GM12878 (cell line): ENCODE measurements at regions not wholly inside any gene's neighbourhood (a gene's known extent, or its start where the extent isn't known, plus 50 kb on each side); places are given as distances from the start of the nearest gene placed in this dataset.

Experiments used
- BMI1 ChIP-seq: fragments of 450-650 bp; IDR thresholded peaks from 2 replicates; pipeline ENCODE4 v1.6.1; 2016; ENCODE audit warnings: mild to moderate bottlenecking, moderate library complexity, borderline replicate concordance
- CTCF ChIP-seq, 3 experiments: IDR thresholded peaks in 2 of 3; conservative IDR thresholded peaks in 1 of 3; 2 replicates each; pipeline ENCODE4 v1.5.1; 2011; ENCODE audit warnings: low read depth in 3 of 3, low read length in 3 of 3, mild to moderate bottlenecking in 3 of 3, control low read depth in 2 of 3, moderate library complexity in 2 of 3, inconsistent platforms in 1 of 3, mixed read lengths in 1 of 3; ENCODE audit not compliant: control insufficient read depth in 2 of 3, insufficient read depth in 1 of 3; ENCODE audit errors: extremely low read depth in 1 of 3
- EP300 ChIP-seq, 2 experiments: fragments of 150-350 bp in 1 of 2; IDR thresholded peaks; 2 replicates each; pipeline ENCODE4 v1.6.1; 2011 to 2012; ENCODE audit warnings: low read depth in 2 of 2, low read length in 2 of 2, borderline replicate concordance in 1 of 2, improper control_type of control experiment in 1 of 2, inconsistent platforms in 1 of 2; ENCODE audit not compliant: control insufficient read depth in 1 of 2
- ETV6 ChIP-seq, 2 experiments: fragments of 450-650 bp in 1 of 2; IDR thresholded peaks in 1 of 2; conservative IDR thresholded peaks in 1 of 2; 2 replicates each; pipeline ENCODE4 v1.6.1; 2014; ENCODE audit warnings: antibody characterized with exemption in 1 of 2, borderline replicate concordance in 1 of 2, low read depth in 1 of 2, mild to moderate bottlenecking in 1 of 2, moderate library complexity in 1 of 2
- MTA3 ChIP-seq: IDR thresholded peaks from 2 replicates; pipeline ENCODE4 v1.6.1; 2012; ENCODE audit warnings: low read length, inconsistent platforms, borderline replicate concordance
- POLR2A ChIP-seq: IDR thresholded peaks from 2 replicates; pipeline ENCODE4 v1.6.1; 2011; ENCODE audit warnings: low read depth, mild to moderate bottlenecking, low read length
- SRF ChIP-seq, 2 experiments: IDR thresholded peaks; 2 replicates each; pipeline ENCODE4 v1.6.1; 2011; ENCODE audit warnings: low read depth in 2 of 2, low read length in 2 of 2, mild to moderate bottlenecking in 1 of 2, moderate library complexity in 1 of 2
- ZZZ3 ChIP-seq: IDR thresholded peaks from 2 replicates; pipeline ENCODE4 v1.6.1; 2011; ENCODE audit warnings: low read depth; ENCODE audit not compliant: control insufficient read depth, insufficient read length
- TF ChIP-seq, protein P1 (sequence below): IDR thresholded peaks from 2 replicates; pipeline ENCODE4 v1.6.1; 2012; ENCODE audit warnings: mild to moderate bottlenecking, low read depth, low read length

- TF ChIP-seq BMI1, result no peak
- TF ChIP-seq, protein P1, sequence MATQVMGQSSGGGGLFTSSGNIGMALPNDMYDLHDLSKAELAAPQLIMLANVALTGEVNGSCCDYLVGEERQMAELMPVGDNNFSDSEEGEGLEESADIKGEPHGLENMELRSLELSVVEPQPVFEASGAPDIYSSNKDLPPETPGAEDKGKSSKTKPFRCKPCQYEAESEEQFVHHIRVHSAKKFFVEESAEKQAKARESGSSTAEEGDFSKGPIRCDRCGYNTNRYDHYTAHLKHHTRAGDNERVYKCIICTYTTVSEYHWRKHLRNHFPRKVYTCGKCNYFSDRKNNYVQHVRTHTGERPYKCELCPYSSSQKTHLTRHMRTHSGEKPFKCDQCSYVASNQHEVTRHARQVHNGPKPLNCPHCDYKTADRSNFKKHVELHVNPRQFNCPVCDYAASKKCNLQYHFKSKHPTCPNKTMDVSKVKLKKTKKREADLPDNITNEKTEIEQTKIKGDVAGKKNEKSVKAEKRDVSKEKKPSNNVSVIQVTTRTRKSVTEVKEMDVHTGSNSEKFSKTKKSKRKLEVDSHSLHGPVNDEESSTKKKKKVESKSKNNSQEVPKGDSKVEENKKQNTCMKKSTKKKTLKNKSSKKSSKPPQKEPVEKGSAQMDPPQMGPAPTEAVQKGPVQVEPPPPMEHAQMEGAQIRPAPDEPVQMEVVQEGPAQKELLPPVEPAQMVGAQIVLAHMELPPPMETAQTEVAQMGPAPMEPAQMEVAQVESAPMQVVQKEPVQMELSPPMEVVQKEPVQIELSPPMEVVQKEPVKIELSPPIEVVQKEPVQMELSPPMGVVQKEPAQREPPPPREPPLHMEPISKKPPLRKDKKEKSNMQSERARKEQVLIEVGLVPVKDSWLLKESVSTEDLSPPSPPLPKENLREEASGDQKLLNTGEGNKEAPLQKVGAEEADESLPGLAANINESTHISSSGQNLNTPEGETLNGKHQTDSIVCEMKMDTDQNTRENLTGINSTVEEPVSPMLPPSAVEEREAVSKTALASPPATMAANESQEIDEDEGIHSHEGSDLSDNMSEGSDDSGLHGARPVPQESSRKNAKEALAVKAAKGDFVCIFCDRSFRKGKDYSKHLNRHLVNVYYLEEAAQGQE, result no peak
- TF ChIP-seq ETV6 (conservative IDR thresholded peaks at IDR 0.05 in 1 of 2, IDR thresholded peaks at IDR 0.05 in 1 of 2; ENCODE audit: borderline replicate concordance in 1 of 2, low read depth in 1 of 2), result no peak
- TF ChIP-seq SRF (IDR thresholded peaks at IDR 0.05; ENCODE audit: low read depth in 2 of 2, low read length in 2 of 2), result no peak
- no peak for TF ChIP-seq POLR2A
- TF ChIP-seq EP300 (IDR thresholded peaks at IDR 0.05; ENCODE audit: borderline replicate concordance in 1 of 2, control insufficient read depth in 1 of 2, low read depth in 2 of 2, low read length in 2 of 2), result no peak
- TF ChIP-seq MTA3, result no peak
- no peak for TF ChIP-seq ZZZ3
- TF ChIP-seq CTCF (IDR thresholded peaks at IDR 0.05 in 2 of 3, conservative IDR thresholded peaks at IDR 0.05 in 1 of 3; ENCODE audit: control insufficient read depth in 2 of 3, extremely low read depth in 1 of 3, insufficient read depth in 1 of 3, low read depth in 3 of 3, low read length in 3 of 3), result no peak
Observed at GRCh38 chr12:83185241-83185640, 498.5 kb downstream of the TMTC2 start.
